HepG2 (cell line): ENCODE measurements at regions not wholly inside any gene's neighbourhood (a gene's known extent, or its start where the extent isn't known, plus 50 kb on each side); places are given as distances from the start of the nearest gene placed in this dataset.

Experiments used
- ATAC-seq: fragments of 200-7000 bp; cut with Tn5 transposase; 3 replicates; pipeline ENCODE4 v1.9.1; 2020; ENCODE audit warnings: mild to moderate bottlenecking, moderate library complexity
- BruUV-seq: library from RNA; stranded (reverse); fragments of 400-500 nt; replicated peaks from 2 replicates; lab custom pipeline; 2021; lab: Mats Ljungman, UMichigan
- CTCF ChIA-PET: fragments of 300-600 bp; formaldehyde crosslinking; extraction: SDS; loops from one replicate; lab custom pipeline; 2021; ENCODE audit warnings: low total read pairs, inconsistent platforms, low intra/inter-chr PET ratio; lab: Yijun Ruan, JAX
- POLR2A ChIA-PET: fragments of 350-600 bp; sonication (Branson Sonifier 250); formaldehyde crosslinking; loops from one replicate; lab custom pipeline; 2020; ENCODE audit warnings: antibody characterized with exemption, inconsistent platforms; lab: Yijun Ruan, JAX
- DNase-seq: peaks from one replicate; pipeline ENCODE4 v3.0.0-alpha.2; 2015; ENCODE audit warnings: low spot score
- FAIRE-seq: peaks from 3 replicates; lab custom pipeline; 2011; peaks lifted over from hg19 to GRCh38; lab: Jason Lieb, UNC
- H2AFZ ChIP-seq: one replicate; pipeline ENCODE4 v1.6.1; 2011; ENCODE audit warnings: low read length, inconsistent platforms
- H3K27ac ChIP-seq: fragments of 300-600 bp; 3 replicates; pipeline ENCODE4 v1.8.0; 2011; ENCODE audit warnings: mixed run types, mild to moderate bottlenecking, mixed read lengths, low read length, inconsistent platforms; ENCODE audit not compliant: insufficient read depth; ENCODE audit errors: extremely low read length
- H3K27me3 ChIP-seq, 2 experiments: fragments of 200-600 bp in 1 of 2; 2 replicates in 1 of 2; 3 replicates in 1 of 2; pipeline versions ENCODE4 v1.6.0 to v1.8.0; 2011; ENCODE audit warnings: low read length in 2 of 2, mild to moderate bottlenecking in 2 of 2, moderate library complexity in 2 of 2, inconsistent platforms in 1 of 2; ENCODE audit not compliant: insufficient read depth in 2 of 2, control insufficient read depth in 1 of 2
- H3K36me3 ChIP-seq, 2 experiments: fragments of 200-600 bp in 1 of 2; replicated peaks in 1 of 2; 2 replicates in 1 of 2; 3 replicates in 1 of 2; pipeline versions ENCODE4 v1.5.1 to v1.8.0; 2011; ENCODE audit warnings: low read length in 2 of 2, inconsistent platforms in 1 of 2; ENCODE audit not compliant: insufficient read depth in 2 of 2, control insufficient read depth in 1 of 2
- H3K4me1 ChIP-seq: 2 replicates; pipeline ENCODE4 v1.5.1; 2012; ENCODE audit warnings: low read length, inconsistent platforms; ENCODE audit not compliant: insufficient read depth
- H3K4me2 ChIP-seq: 2 replicates; pipeline ENCODE4 v1.6.0; 2011; ENCODE audit warnings: low read depth, low read length, inconsistent platforms
- H3K4me3 ChIP-seq, 3 experiments: fragments of 200-600 bp in 1 of 3; sonication (generic), shearing (Covaris generic) in 1 of 3; replicated peaks in 1 of 3; 2 replicates each; pipeline ENCODE4 v1.5.1; 2011 to 2016; ENCODE audit warnings: low read length in 3 of 3, inconsistent platforms in 2 of 3, low read depth in 2 of 3, mild to moderate bottlenecking in 2 of 3, control low read depth in 1 of 3, mixed read lengths in 1 of 3; ENCODE audit not compliant: insufficient read depth in 1 of 3
- H3K79me2 ChIP-seq: one replicate; pipeline ENCODE4 v1.6.1; 2011; ENCODE audit warnings: low read length, inconsistent platforms; ENCODE audit not compliant: insufficient read depth
- H3K9ac ChIP-seq: 2 replicates; pipeline ENCODE4 v1.6.0; 2011; ENCODE audit warnings: mild to moderate bottlenecking, low read depth, low read length, inconsistent platforms; ENCODE audit not compliant: insufficient read depth
- H3K9me3 ChIP-seq: 2 replicates; pipeline ENCODE4 v1.5.1; 2012; ENCODE audit warnings: mild to moderate bottlenecking, low read length
- H4K20me1 ChIP-seq: 2 replicates; pipeline ENCODE4 v1.6.0; 2011; ENCODE audit warnings: inconsistent platforms, mild to moderate bottlenecking, low read length, moderate library complexity; ENCODE audit not compliant: insufficient read depth
- CEBPB ChIP-seq: IDR thresholded peaks from 2 replicates; pipeline ENCODE4 v1.6.1; 2011; ENCODE audit warnings: low read depth, low read length, improper control_type of control experiment, borderline replicate concordance
- ELF1 ChIP-seq: sonication (generic); formaldehyde crosslinking; IDR thresholded peaks from 2 replicates; pipeline ENCODE4 v1.4.0; 2020; ENCODE audit warnings: missing genetic modification reagents
- FOXA1 ChIP-seq, 2 experiments: fragments of 450-650 bp in 1 of 2; sonication (generic) in 1 of 2; formaldehyde crosslinking in 1 of 2; IDR thresholded peaks; 2 replicates each; pipeline versions ENCODE4 v1.4.0 to v1.6.1; 2016 to 2020; ENCODE audit warnings: missing genetic modification reagents in 1 of 2
- HDAC6 ChIP-seq: fragments of 200-600 bp; sonication (generic); IDR thresholded peaks from 2 replicates; pipeline ENCODE4 v1.7.0; 2017; ENCODE audit warnings: mild to moderate bottlenecking, antibody characterized with exemption, low read length, low read depth
- HOXA3 ChIP-seq: sonication (generic); formaldehyde crosslinking; IDR thresholded peaks from 2 replicates; pipeline ENCODE4 v1.5.0; 2020; ENCODE audit warnings: missing genetic modification reagents
- MBD4 ChIP-seq: IDR thresholded peaks from 2 replicates; pipeline ENCODE4 v1.6.1; 2012; ENCODE audit warnings: low read length, inconsistent platforms, borderline replicate concordance
- POGZ ChIP-seq: sonication (generic); formaldehyde crosslinking; IDR thresholded peaks from 2 replicates; pipeline ENCODE4 v1.4.0; 2020; ENCODE audit warnings: mild to moderate bottlenecking, missing genetic modification reagents
- POLR2AphosphoS2 ChIP-seq: IDR thresholded peaks from 2 replicates; pipeline ENCODE4 v1.6.1; 2011; ENCODE audit warnings: low read depth, low read length, improper control_type of control experiment
- RFXANK ChIP-seq: IDR thresholded peaks from 2 replicates; pipeline ENCODE4 v1.6.1; 2016
- SALL2 ChIP-seq: sonication (generic); formaldehyde crosslinking; IDR thresholded peaks from 2 replicates; pipeline ENCODE4 v1.8.1; 2023; ENCODE audit warnings: mild to moderate bottlenecking, missing genetic modification reagents, inconsistent platforms
- SETDB1 ChIP-seq: sonication (generic); formaldehyde crosslinking; IDR thresholded peaks from 2 replicates; pipeline ENCODE4 v1.5.1; 2020; ENCODE audit warnings: missing genetic modification reagents, mild to moderate bottlenecking, borderline replicate concordance
- TSC22D2 ChIP-seq: sonication (generic); formaldehyde crosslinking; IDR thresholded peaks from 2 replicates; pipeline ENCODE4 v1.5.1; 2020; ENCODE audit warnings: missing genetic modification reagents, mild to moderate bottlenecking, borderline replicate concordance
- ZBTB21 ChIP-seq: sonication (generic); formaldehyde crosslinking; IDR thresholded peaks from 2 replicates; pipeline ENCODE4 v1.4.0; 2020; ENCODE audit warnings: missing genetic modification reagents
- ZC3H4 ChIP-seq: sonication (generic); formaldehyde crosslinking; IDR thresholded peaks from 2 replicates; pipeline ENCODE4 v1.4.0; 2020; ENCODE audit warnings: missing genetic modification reagents, borderline replicate concordance
- ZFP36L2 ChIP-seq: sonication (generic); formaldehyde crosslinking; IDR thresholded peaks from 2 replicates; pipeline ENCODE4 v1.4.0; 2020; ENCODE audit warnings: missing genetic modification reagents
- ZNF274 ChIP-seq: sonication (generic); formaldehyde crosslinking; IDR thresholded peaks from 2 replicates; pipeline ENCODE4 v1.5.1; 2020; ENCODE audit warnings: mild to moderate bottlenecking, missing genetic modification reagents
- ZNF430 ChIP-seq: sonication (generic); formaldehyde crosslinking; IDR thresholded peaks from 2 replicates; pipeline ENCODE4 v1.9.0; 2021; ENCODE audit warnings: mild to moderate bottlenecking, missing genetic modification reagents
- ZNF431 ChIP-seq: sonication (generic); formaldehyde crosslinking; IDR thresholded peaks from 2 replicates; pipeline ENCODE4 v1.9.0; 2022; ENCODE audit warnings: missing genetic modification reagents, low read depth, mild to moderate bottlenecking, borderline replicate concordance
- ZNF619 ChIP-seq: sonication (generic); formaldehyde crosslinking; IDR thresholded peaks from 2 replicates; pipeline ENCODE4 v1.4.0; 2020; ENCODE audit warnings: mild to moderate bottlenecking, missing genetic modification reagents
- ZNF660 ChIP-seq: sonication (generic); formaldehyde crosslinking; IDR thresholded peaks from 2 replicates; pipeline ENCODE4 v1.5.1; 2020; ENCODE audit warnings: mild to moderate bottlenecking, low read depth, missing genetic modification reagents, borderline replicate concordance
- ZNF878 ChIP-seq: sonication (generic); formaldehyde crosslinking; IDR thresholded peaks from 2 replicates; pipeline ENCODE4 v1.8.1; 2023; ENCODE audit warnings: mild to moderate bottlenecking, missing genetic modification reagents, moderate library complexity
- whole genome bisulfite sequencing: methylation state at CpG from one replicate; pipeline ENCODE4 v1.1.6; 2017; ENCODE audit warnings: low lambda C conversion rate; 5-methylcytosine and 5-hydroxymethylcytosine counted together
- in situ Hi-C: cut with HindIII; loops from 2 replicates; pipeline ENCODE4 v1.10.0; 2017; ENCODE audit warnings: low pct_unique_long_range_greater_than_20kb; ENCODE audit not compliant: extremely low pct_ligation_motif_present
- intact Hi-C: fragments of 100-400 bp; cut with micrococcal nuclease; formaldehyde crosslinking; loops from one replicate; pipeline ENCODE4 v1.10.0; 2022; ENCODE audit not compliant: unreplicated experiment
- TF ChIP-seq, protein P1 (sequence below): sonication (generic); formaldehyde crosslinking; IDR thresholded peaks from 2 replicates; pipeline ENCODE4 v1.5.0; 2020; ENCODE audit warnings: mild to moderate bottlenecking, low read depth, missing genetic modification reagents, borderline replicate concordance
- TF ChIP-seq, protein P2 (sequence below): sonication (generic); formaldehyde crosslinking; IDR thresholded peaks from 2 replicates; pipeline ENCODE4 v1.5.1; 2020; ENCODE audit warnings: missing genetic modification reagents, mild to moderate bottlenecking, borderline replicate concordance
- TF ChIP-seq, protein P3 (sequence below): sonication (generic); formaldehyde crosslinking; IDR thresholded peaks from 2 replicates; pipeline ENCODE4 v1.5.0; 2020; ENCODE audit warnings: missing genetic modification reagents
- TF ChIP-seq, protein P4 (sequence below): sonication (generic); formaldehyde crosslinking; IDR thresholded peaks from 2 replicates; pipeline ENCODE4 v1.8.0; 2022; ENCODE audit warnings: mild to moderate bottlenecking, missing genetic modification reagents, moderate library complexity

DNA sequence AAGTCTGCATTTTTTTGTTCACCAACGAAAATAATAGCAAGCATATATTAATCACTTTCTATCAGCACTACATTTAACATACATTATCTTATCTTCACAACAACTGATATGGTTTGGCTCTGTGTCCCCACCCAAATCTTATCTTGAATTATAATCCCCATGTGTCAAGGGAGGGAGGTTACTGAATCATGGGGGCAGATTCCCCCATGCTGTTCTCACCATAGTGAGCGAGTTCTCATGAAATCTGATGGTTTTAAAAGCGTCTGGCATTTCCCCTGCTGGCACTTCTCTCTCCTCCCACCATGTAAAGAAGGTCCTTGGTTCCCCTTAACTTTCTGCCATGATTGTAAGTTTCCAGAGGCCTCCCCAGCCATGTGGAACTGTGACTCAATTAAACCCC, 235.7 kb upstream of the RXFP2 start (continued):
- no peak for TF ChIP-seq POLR2AphosphoS2
- TF ChIP-seq ZNF430 (CRISPR knock-in tag) = no peak
- no peak for TF ChIP-seq RFXANK (CRISPR knock-in tag)
- TF ChIP-seq, protein P1, sequence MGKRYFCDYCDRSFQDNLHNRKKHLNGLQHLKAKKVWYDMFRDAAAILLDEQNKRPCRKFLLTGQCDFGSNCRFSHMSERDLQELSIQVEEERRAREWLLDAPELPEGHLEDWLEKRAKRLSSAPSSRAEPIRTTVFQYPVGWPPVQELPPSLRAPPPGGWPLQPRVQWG (CRISPR knock-in tag) = no peak
- TF ChIP-seq, protein P2, sequence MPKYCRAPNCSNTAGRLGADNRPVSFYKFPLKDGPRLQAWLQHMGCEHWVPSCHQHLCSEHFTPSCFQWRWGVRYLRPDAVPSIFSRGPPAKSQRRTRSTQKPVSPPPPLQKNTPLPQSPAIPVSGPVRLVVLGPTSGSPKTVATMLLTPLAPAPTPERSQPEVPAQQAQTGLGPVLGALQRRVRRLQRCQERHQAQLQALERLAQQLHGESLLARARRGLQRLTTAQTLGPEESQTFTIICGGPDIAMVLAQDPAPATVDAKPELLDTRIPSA = no peak
- TF ChIP-seq ZNF431 (CRISPR knock-in tag) = no peak
- TF ChIP-seq POGZ (CRISPR knock-in tag) = no peak
- TF ChIP-seq, protein P3, sequence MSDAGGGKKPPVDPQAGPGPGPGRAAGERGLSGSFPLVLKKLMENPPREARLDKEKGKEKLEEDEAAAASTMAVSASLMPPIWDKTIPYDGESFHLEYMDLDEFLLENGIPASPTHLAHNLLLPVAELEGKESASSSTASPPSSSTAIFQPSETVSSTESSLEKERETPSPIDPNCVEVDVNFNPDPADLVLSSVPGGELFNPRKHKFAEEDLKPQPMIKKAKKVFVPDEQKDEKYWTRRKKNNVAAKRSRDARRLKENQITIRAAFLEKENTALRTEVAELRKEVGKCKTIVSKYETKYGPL (CRISPR knock-in tag) = no peak
- TF ChIP-seq SALL2 (CRISPR knock-in tag) = no peak
- TF ChIP-seq, all 625 proteins: peak for 0

DNA sequence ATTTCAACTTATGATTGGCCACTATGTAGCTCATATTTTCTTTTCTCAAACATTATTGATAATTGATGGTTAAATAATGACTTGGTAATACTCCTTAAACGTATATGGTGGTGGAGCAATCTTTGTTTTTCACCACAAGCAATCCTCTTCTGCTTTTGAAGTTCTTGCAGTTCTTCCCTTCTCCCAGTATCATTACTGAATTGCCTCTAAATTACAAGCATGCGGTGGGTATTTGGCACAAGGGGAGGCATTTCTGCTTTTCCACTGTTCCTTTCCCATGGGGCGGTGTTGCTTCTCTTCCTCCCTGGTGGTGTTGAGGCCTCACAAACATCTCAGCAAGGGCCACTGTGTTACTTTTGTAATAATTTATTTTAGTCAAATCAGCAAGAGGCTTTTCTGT, 234.4 kb upstream of the RXFP2 start:
- TF ChIP-seq ZFP36L2 (no peak), MBD4 (no peak), HOXA3 (CRISPR knock-in tag) (no peak), ZC3H4 (CRISPR knock-in tag) (no peak), ZNF878 (no peak), HDAC6 (no peak), ZBTB21 (CRISPR knock-in tag) (no peak), SETDB1 (no peak), CEBPB (no peak), TSC22D2 (no peak), ELF1 (CRISPR knock-in tag) (no peak), FOXA1 (IDR thresholded peaks at IDR 0.05) (no peak), FOXA1 (CRISPR knock-in tag; IDR thresholded peaks at IDR 0.05) (no peak), ZNF619 (CRISPR knock-in tag) (no peak), ZNF660 (CRISPR knock-in tag) (no peak), ZNF274 (CRISPR knock-in tag) (no peak)
- TF ChIP-seq, protein P4, sequence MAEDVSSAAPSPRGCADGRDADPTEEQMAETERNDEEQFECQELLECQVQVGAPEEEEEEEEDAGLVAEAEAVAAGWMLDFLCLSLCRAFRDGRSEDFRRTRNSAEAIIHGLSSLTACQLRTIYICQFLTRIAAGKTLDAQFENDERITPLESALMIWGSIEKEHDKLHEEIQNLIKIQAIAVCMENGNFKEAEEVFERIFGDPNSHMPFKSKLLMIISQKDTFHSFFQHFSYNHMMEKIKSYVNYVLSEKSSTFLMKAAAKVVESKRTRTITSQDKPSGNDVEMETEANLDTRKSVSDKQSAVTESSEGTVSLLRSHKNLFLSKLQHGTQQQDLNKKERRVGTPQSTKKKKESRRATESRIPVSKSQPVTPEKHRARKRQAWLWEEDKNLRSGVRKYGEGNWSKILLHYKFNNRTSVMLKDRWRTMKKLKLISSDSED (CRISPR knock-in tag) = no peak
- Histone ChIP-seq H3K9me3 (no peaks in the 10 kb centered on the region; the same call in 1 of the 2 replicates), H3K36me3 (no peaks in the 10 kb centered on the region), H4K20me1 (no peaks in the 10 kb centered on the region), H3K27ac (no peak overlapping the region), H3K27me3 (no peaks in the 10 kb centered on the region; a peak in 1 of 5 replicates), H3K4me1 (no peaks in the 10 kb centered on the region), H3K4me3 (no peak overlapping the region), H3K9ac (no peak overlapping the region), H3K79me2 (no peaks in the 10 kb centered on the region), H2AFZ (no peak overlapping the region), H3K4me2 (no peak overlapping the region)
- CTCF ChIA-PET = no interaction called here
- FAIRE-seq (no peak), ATAC-seq (no peak), DNase-seq (no peak)
- POLR2A ChIA-PET = no interaction called here
- 23% methylated on average over 3 of the region's 3 CpGs for WGBS
- BruUV-seq = no TSS peak
- in situ Hi-C loops = no loop called here
- intact Hi-C loops = no loop called here
